ENCODE measurements at regions not wholly inside any gene's neighbourhood (a gene's known extent, or its start where the extent isn't known, plus 50 kb on each side); places are given as distances from the start of the nearest gene placed in this dataset.

DNA sequence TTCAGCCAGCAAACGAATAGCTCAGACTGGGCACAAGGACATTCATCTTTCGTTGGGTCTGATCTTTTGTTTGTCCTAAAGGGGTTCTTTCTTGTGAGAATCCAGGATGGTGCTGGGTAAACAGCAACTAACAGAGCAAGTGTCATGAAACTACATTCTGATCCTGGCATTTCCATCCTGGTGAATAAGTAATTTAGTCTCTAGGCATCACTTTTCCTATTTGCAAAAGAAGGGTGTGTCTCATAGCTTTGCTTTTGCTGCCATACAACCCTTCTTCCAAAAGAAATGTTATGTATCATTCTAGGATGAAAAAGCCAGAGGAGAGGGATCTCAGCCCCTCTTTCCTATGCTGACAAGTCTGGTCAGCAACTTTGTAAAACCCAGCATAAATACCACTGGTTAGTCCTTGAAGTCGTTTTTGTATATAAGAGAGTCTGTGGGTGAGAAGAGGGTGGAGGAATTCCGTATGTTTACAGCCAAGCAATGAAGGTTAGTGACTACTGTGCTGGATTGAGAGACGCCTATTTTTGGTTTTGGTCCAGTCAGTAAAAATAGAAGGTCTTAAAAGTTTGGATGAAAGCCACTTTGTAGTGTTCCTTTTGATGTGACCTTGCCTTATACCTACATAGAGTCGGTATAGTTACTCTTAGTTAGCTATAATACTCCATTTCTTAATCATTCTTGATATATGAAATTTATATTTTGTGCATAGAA is 88.4 kb upstream of the SLC25A13 start:
- H3K27ac Mint-ChIP-seq (ENCODE audit: unreplicated experiment), result no peak overlapping the region
- no peak overlapping the region for H3K4me3 Mint-ChIP-seq (ENCODE audit: low read depth, unreplicated experiment)
- BruUV-seq (replicated peaks), result no TSS peak
- no peaks in the 10 kb centered on the region for H3K9me3 Mint-ChIP-seq (ENCODE audit: low read depth, unreplicated experiment)
- CTCF ChIA-PET, result no interaction called here
- TF ChIP-seq, protein P1, sequence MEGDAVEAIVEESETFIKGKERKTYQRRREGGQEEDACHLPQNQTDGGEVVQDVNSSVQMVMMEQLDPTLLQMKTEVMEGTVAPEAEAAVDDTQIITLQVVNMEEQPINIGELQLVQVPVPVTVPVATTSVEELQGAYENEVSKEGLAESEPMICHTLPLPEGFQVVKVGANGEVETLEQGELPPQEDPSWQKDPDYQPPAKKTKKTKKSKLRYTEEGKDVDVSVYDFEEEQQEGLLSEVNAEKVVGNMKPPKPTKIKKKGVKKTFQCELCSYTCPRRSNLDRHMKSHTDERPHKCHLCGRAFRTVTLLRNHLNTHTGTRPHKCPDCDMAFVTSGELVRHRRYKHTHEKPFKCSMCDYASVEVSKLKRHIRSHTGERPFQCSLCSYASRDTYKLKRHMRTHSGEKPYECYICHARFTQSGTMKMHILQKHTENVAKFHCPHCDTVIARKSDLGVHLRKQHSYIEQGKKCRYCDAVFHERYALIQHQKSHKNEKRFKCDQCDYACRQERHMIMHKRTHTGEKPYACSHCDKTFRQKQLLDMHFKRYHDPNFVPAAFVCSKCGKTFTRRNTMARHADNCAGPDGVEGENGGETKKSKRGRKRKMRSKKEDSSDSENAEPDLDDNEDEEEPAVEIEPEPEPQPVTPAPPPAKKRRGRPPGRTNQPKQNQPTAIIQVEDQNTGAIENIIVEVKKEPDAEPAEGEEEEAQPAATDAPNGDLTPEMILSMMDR (IDR thresholded peaks at IDR 0.05; ENCODE audit: unreplicated experiment), result no peak
- no peaks in the 10 kb centered on the region for H3K36me3 Mint-ChIP-seq (ENCODE audit: insufficient read depth, unreplicated experiment)
- no peaks in the 10 kb centered on the region for H3K27me3 Mint-ChIP-seq (ENCODE audit: unreplicated experiment)
- peaks cover 5% of the 10 kb centered on the region for H3K4me1 Mint-ChIP-seq (ENCODE audit: low read depth, unreplicated experiment)
- no peak for DNase-seq
- intact Hi-C loops (cut with micrococcal nuclease; ENCODE audit: unreplicated experiment), result loop anchor here (10.0 kb wide), 3 partner anchors 135 to 335 kb away; partner anchors contain the start of gene SEM1

DNA sequence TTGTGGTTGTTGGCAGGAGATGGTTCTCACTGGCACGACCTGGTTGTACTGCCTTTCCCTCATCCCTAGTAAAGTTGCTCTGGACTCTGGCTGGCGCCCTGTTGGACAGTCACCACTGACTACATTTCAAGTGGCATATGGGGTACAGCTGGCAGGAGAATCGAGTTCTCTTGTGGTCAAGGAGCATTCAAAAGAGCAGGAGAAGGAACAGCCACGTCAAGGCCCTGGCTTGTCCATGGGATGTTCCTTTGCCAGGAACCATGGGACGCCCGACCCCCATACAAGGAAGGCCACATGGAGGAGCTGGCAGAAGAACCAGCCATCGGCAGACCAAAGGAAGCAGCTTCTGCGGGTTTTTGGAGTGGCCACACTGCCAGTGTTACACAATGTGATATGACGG is 87.0 kb upstream of the SLC25A13 start:
- CTCF ChIA-PET, result no interaction called here
- peaks cover 4% of the 10 kb centered on the region for H3K9me3 Mint-ChIP-seq (ENCODE audit: low read depth, unreplicated experiment)
- no peaks in the 10 kb centered on the region for H3K27me3 Mint-ChIP-seq (ENCODE audit: unreplicated experiment)
- H3K36me3 Mint-ChIP-seq (ENCODE audit: insufficient read depth, unreplicated experiment), result no peaks in the 10 kb centered on the region
- H3K4me1 Mint-ChIP-seq (ENCODE audit: low read depth, unreplicated experiment), result no peaks in the 10 kb centered on the region
- no peak overlapping the region for H3K27ac Mint-ChIP-seq (ENCODE audit: unreplicated experiment)
- no peak for DNase-seq
- TF ChIP-seq, protein P1 (IDR thresholded peaks at IDR 0.05; ENCODE audit: unreplicated experiment), result no peak
- no TSS peak for BruUV-seq (replicated peaks)
- intact Hi-C loops (cut with micrococcal nuclease; ENCODE audit: unreplicated experiment), result no loop called here
- H3K4me3 Mint-ChIP-seq (ENCODE audit: low read depth, unreplicated experiment), result no peak overlapping the region

DNA sequence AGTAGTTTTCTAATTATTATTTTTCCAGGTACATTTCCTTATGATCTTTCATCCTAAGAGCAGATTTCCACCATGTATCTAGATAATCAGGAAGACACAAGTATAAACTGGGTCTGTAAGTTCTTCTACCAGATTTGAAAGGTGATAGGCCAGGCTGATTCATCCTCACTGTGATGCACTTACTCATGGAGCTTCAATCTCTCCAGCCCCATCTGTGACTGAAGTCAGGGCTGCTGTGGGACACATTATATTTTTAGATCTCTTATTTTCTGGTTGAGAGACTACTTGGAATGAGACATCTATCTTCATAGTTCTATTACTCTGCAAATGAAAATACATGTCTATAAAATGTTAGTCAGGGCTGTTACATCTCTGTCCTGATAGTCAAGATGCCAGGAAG is 85.5 kb upstream of the SLC25A13 start:
- H3K4me1 Mint-ChIP-seq (ENCODE audit: low read depth, unreplicated experiment), result no peaks in the 10 kb centered on the region
- CTCF ChIA-PET, result no interaction called here
- BruUV-seq (replicated peaks), result no TSS peak
- peaks cover 4% of the 10 kb centered on the region for H3K9me3 Mint-ChIP-seq (ENCODE audit: low read depth, unreplicated experiment)
- H3K36me3 Mint-ChIP-seq (ENCODE audit: insufficient read depth, unreplicated experiment), result no peaks in the 10 kb centered on the region
- intact Hi-C loops (cut with micrococcal nuclease; ENCODE audit: unreplicated experiment), result no loop called here
- H3K27ac Mint-ChIP-seq (ENCODE audit: unreplicated experiment), result no peak overlapping the region
- TF ChIP-seq, protein P1 (IDR thresholded peaks at IDR 0.05; ENCODE audit: unreplicated experiment), result no peak
- no peak for DNase-seq
- H3K27me3 Mint-ChIP-seq (ENCODE audit: unreplicated experiment), result no peaks in the 10 kb centered on the region
- H3K4me3 Mint-ChIP-seq (ENCODE audit: low read depth, unreplicated experiment), result no peak overlapping the region

DNA sequence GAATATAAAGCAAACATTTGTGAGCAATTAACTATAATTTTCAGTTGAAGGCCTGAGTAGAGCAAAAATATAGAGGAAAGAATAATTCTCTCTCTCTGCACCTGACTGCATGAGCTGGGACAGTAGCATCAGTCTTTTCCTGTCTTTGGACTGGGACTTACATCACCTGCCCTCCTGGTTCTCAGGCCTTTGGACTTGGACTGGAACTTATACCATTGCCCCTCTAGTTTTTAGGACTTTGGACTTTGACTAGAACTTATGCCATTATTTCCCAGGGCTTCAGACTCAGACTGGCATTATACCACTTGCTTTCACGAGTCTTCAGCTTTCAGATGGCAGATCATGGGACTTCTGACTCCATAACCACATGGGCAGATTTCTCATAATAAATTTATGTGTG is 81.0 kb upstream of the SLC25A13 start:
- BruUV-seq (replicated peaks), result no TSS peak
- Mint-ChIP-seq H3K9me3 (ENCODE audit: low read depth, unreplicated experiment) (peaks cover 4% of the 10 kb centered on the region), H3K36me3 (ENCODE audit: insufficient read depth, unreplicated experiment) (no peaks in the 10 kb centered on the region), H3K4me3 (ENCODE audit: low read depth, unreplicated experiment) (no peak overlapping the region), H3K27me3 (ENCODE audit: unreplicated experiment) (no peaks in the 10 kb centered on the region), H3K27ac (ENCODE audit: unreplicated experiment) (no peak overlapping the region), H3K4me1 (ENCODE audit: low read depth, unreplicated experiment) (no peaks in the 10 kb centered on the region)
- intact Hi-C loops (cut with micrococcal nuclease; ENCODE audit: unreplicated experiment), result no loop called here
- CTCF ChIA-PET, result no interaction called here
- TF ChIP-seq, protein P1 (IDR thresholded peaks at IDR 0.05; ENCODE audit: unreplicated experiment), result no peak
- no peak for DNase-seq

Measured in Calu3 (cell line).